Activated CD4-positive, alpha-beta T cell treated with anti-CD3 and anti-CD28 coated beads, Interleukin-2, amount 50 U/mL, for 4 hours (primary cell): ENCODE measurements at regions not wholly inside any gene's neighbourhood (a gene's known extent, or its start where the extent isn't known, plus 50 kb on each side); places are given as distances from the start of the nearest gene placed in this dataset.
"Not testable (repeated sequence)": the region's sequence is repeated elsewhere in the genome, so short reads cannot be mapped to it uniquely, and the experiment has no call there.

Source experiments
- DNase-seq, 2 experiments: peaks; one replicate each; pipeline ENCODE4 v3.0.0-alpha.2; 2020

- DNase-seq, result no peak
Observed at GRCh38 chr3:27628026-27628750, 93.9 kb downstream of the EOMES start.

GRCh38 chr3:27626596-27627118, 95.5 kb downstream of the EOMES start:
- DNase-seq, result no peak

- DNase-seq, result no peak
Observed at GRCh38 chr3:27625864-27626263, 96.3 kb downstream of the EOMES start.

DNA sequence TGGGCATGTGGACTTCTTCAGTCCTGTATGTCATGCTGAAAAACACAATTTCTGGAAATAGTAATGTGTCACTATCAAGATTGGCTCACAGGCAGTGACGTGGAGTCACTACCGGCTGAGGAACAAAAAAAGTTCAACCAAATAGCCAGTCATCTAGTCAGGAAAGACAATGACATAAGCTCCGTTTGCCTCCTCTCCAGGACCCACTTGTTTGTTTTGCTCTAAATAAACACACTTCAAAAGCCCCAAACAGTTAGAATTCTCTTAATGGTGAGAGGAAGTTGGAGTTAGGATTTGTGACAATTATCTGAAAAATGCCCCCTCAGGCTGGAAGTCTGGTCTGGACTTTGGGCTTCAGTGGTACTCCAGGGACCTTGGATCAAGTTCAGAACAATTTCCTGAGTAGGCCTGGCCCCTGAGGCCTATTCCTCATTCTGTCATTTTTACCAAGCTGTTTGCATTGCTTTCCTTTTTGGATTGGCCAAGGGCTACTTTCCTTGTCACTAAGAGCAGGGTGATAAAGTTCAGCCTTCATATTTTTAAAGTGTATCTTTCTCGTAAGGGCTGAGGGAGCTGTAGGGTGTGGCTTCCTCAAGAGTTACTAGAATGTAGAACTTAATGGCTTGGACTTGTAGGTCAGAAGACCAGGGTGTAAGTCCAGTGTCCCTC, 98.9 kb downstream of the EOMES start:
- no peak for DNase-seq

- no peak for DNase-seq
Observed at GRCh38 chr3:27617552-27617951, 104.6 kb downstream of the EOMES start.

DNA sequence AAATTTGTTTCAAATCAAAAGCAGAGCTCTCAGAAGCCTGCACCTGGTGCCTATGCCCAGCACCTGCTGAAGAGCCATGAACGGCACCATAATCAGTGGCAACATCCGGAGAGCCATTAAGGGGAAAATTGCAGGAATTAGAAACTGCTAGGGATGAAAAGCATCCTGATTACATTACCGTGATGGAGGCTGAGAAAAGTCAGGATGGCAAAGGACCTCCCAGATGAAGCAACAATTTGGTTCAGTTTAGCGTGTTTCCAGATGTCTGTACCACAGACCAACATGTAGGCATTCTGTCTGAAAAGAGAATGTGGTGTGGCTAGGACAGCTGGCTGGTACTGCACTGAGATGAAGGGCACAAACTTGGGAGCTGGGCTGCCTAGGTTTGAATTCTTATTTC, 106.1 kb downstream of the EOMES start:
- no peak for DNase-seq

GRCh38 chr3:27615555-27615954, 106.6 kb downstream of the EOMES start:
- DNase-seq, result no peak

- no peak for DNase-seq
Observed at GRCh38 chr3:27614592-27614991, 107.5 kb downstream of the EOMES start.

- no peak for DNase-seq
Observed at GRCh38 chr3:27613846-27614500, 108.2 kb downstream of the EOMES start.

DNA sequence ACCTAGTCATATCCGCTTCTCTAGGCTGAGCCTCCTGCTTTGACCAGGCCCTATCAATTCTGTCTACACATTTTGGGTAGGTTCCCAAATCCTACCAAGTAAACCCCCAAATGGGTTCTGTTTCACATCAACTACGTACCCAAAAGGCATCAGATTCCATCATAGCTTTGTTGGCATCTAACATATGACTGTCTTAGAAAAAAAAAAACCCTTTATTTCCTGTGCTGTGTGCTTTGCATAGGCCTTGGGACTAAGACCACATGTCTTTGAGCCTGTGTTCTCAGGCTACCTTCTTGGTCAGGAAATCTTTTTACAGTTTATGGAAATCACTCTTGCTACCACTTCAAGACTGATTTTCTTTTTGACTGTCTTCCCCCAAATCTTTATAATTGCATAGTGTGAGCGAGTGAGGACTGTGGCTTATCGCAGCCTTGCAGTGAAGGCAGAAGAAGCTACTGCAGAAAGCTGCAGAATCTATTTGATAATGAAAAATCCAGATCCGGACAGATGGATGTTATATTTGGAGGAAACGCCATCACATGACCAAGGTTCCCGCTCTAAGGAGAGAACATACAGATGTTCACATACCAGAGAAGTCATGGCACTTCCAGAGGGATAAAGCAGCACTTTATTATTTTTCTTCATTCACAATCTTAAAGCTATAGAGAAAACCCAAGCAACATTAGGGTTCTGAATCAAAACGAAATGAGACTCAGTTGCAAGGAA, 111.2 kb downstream of the EOMES start:
- no peak for DNase-seq

GRCh38 chr3:27607370-27607769, 114.8 kb downstream of the EOMES start:
- DNase-seq, result no peak

DNA sequence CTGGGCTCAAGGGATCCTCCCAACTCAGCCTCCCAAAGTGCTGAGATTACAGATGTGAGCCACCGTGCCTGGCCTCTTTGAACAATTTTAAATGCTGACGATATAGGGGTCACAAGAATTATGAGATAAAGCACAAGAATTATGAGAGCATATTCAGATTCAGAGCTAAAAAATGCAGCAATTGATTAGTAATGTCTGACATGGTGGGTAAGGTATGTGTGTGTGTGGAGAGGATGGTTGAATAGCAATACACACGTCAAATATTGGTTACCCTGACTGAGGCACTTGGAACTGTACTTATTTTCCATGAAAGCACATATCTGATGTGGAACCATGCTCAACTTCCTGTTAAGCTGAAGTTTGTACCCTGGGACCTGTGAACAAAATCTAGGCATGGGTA, 115.6 kb downstream of the EOMES start:
- no peak for DNase-seq

DNA sequence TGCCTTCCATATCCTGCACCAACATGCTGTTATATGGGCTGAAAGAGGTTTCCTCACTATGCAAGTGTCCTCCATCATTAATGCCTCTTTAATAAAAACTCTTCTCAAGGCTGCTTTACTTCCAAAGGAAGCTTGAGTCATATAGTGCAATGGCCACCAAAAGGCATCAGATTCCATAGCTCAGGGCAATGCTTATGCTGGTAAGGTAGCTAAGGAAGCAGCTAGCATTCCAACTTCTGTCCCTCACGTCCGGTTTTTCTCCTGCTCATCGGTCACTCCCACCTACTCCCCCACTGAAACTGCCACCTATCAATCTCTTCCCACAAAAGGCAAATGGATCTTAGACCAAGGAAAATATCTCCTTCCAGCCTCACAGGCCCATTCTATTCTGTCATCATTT, 117.1 kb upstream of the SLC4A7 start:
- not testable (repeated sequence) for DNase-seq

GRCh38 chr3:27599741-27600140, 115.6 kb upstream of the SLC4A7 start:
- DNase-seq, result not testable (repeated sequence)

DNA sequence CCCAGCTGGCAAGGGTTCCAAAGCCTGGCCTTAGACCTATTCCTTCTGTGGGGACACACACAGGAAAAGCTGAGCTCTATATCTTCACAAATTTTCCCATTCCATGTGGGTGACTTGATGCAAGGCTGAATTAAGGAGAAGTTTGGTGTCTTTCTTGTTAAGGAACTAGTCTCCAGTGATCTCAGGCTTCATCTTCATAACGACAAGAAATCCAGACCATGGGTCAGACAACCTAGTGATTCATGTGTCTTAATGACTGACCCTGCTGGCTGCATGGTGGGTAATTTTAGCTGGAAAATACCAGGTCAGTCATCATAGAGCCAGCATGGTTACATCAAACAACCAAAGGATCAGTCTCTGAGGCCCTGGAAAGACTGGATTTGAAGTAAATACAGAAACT, 112.7 kb upstream of the SLC4A7 start:
- DNase-seq, result no peak

DNA sequence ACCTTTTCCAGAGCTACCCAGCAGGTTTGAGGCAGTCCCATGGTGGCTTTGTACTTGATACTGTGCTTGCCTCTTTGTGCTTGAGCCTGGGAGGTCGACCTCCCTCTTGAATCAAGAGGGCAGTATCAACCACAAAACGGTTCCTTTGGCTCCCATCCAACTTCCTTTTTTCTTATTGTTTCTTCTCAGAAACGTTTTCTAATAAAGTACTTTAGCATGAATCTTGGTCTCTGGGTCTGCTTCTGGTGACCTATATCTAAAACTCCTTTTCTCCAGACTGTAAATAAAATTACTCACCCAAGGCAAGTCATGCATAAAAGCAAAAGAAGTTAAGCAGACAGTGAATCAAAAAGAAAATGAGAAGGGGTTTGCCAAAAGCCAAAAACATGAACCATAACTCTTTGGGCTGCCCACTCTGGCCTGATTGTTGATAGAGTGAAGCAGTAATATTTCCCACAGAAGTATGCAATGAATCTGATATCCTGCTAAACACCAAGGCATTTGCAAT, 112.2 kb upstream of the SLC4A7 start:
- no peak for DNase-seq

DNA sequence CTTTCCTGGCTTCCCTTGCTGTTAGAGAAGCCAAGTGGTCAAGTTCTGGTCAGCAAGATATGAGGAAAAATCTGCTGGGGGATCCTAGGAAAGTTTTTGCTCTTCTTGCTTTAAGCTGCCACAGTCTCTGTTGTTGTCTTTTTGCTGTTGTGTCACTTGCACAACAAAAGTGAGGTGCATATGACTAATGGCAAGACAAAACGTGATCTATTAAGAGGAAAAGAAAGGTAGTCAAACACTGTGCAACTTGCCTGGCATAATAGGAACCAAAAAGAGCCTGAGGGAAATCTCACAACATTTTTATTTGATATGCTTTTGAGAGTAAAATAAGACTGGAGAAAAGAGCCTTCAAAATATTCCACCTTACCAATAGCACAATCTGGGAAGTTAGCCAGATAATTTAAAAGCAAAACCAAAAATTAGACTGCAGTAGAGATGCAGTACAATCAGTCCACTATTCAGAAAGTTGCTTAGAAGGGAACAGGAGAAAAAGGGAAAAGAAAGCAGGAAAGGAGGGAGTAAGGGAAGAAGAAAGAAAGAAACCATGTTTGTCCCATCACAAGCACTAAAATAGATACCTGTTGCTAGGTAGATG, 110.0 kb upstream of the SLC4A7 start:
- DNase-seq, result no peak

GRCh38 chr3:27593173-27593572, 109.0 kb upstream of the SLC4A7 start:
- no peak for DNase-seq

- DNase-seq, result no peak
Observed at GRCh38 chr3:27591312-27592210, 107.4 kb upstream of the SLC4A7 start.

GRCh38 chr3:27590437-27591298, 106.5 kb upstream of the SLC4A7 start:
- DNase-seq, result no peak

DNA sequence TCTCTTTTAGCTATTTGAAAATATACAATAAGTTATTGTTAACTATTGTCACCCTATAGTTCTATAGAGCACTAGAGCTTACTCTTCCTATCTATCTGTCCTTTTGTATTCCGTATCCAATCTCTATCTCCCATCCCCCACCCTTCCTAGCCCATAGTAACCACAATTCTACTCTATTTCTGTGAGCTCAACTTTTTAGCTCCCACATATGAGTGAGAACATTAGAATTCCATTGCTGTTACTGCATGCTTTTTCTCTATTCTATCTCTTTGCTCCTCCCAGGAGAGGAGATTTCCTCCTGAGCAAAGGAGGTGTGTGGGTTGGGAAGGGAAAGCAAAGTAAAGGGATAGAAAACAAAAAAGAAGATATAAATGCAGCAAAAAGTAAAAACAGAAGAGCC, 105.6 kb upstream of the SLC4A7 start:
- DNase-seq, result no peak
